ENCODE measurements at regions not wholly inside any gene's neighbourhood (a gene's known extent, or its start where the extent isn't known, plus 50 kb on each side); places are given as distances from the start of the nearest gene placed in this dataset.

- no peak overlapping the region for H3K4me3 ChIP-seq (ENCODE audit: low read depth in 2 of 2, low read length in 2 of 2)
- POLR2A ChIA-PET: no interaction called here
- CTCF ChIA-PET: no interaction called here
- no peaks in the 10 kb centered on the region for H3K9me3 ChIP-seq (ENCODE audit: control insufficient read depth, insufficient read depth, low read depth, low read length)
- TF ChIP-seq, protein P1, sequence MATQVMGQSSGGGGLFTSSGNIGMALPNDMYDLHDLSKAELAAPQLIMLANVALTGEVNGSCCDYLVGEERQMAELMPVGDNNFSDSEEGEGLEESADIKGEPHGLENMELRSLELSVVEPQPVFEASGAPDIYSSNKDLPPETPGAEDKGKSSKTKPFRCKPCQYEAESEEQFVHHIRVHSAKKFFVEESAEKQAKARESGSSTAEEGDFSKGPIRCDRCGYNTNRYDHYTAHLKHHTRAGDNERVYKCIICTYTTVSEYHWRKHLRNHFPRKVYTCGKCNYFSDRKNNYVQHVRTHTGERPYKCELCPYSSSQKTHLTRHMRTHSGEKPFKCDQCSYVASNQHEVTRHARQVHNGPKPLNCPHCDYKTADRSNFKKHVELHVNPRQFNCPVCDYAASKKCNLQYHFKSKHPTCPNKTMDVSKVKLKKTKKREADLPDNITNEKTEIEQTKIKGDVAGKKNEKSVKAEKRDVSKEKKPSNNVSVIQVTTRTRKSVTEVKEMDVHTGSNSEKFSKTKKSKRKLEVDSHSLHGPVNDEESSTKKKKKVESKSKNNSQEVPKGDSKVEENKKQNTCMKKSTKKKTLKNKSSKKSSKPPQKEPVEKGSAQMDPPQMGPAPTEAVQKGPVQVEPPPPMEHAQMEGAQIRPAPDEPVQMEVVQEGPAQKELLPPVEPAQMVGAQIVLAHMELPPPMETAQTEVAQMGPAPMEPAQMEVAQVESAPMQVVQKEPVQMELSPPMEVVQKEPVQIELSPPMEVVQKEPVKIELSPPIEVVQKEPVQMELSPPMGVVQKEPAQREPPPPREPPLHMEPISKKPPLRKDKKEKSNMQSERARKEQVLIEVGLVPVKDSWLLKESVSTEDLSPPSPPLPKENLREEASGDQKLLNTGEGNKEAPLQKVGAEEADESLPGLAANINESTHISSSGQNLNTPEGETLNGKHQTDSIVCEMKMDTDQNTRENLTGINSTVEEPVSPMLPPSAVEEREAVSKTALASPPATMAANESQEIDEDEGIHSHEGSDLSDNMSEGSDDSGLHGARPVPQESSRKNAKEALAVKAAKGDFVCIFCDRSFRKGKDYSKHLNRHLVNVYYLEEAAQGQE (IDR thresholded peaks at IDR 0.05; ENCODE audit: insufficient read depth in 1 of 2, low read depth in 2 of 2, low read length in 1 of 2): no peak
- TF ChIP-seq TCF7L2 (IDR thresholded peaks at IDR 0.05; ENCODE audit: low read depth, low read length) (no peak), SIN3A (IDR thresholded peaks at IDR 0.05; ENCODE audit: borderline replicate concordance, insufficient read depth, low read depth, low read length) (no peak), CTCF (IDR thresholded peaks at IDR 0.05) (no peak), POLR2AphosphoS5 (IDR thresholded peaks at IDR 0.05; ENCODE audit: low read depth, low read length) (no peak)
- no peaks in the 10 kb centered on the region for H3K36me3 ChIP-seq (ENCODE audit: control insufficient read depth, insufficient read depth, low read length)
- no peak for ATAC-seq
- intact Hi-C loops (cut with micrococcal nuclease; ENCODE audit: unreplicated experiment) (no loop called here), in situ Hi-C loops (cut with HindIII; ENCODE audit: low pct_unique_long_range_greater_than_20kb, low sequenced_read_pairs) (no loop called here)
- no peaks in the 10 kb centered on the region for H3K27me3 ChIP-seq (ENCODE audit: control insufficient read depth, insufficient read depth, low read length)
- DNase-seq (ENCODE audit: low read depth, low spot score): no peak
- no TSS peak for BruUV-seq (replicated peaks)
- H3K4me1 ChIP-seq (ENCODE audit: control insufficient read depth, insufficient read depth, low read length): no peaks in the 10 kb centered on the region
- no peak overlapping the region for H3K27ac ChIP-seq (ENCODE audit: low read length)
These were observed 646.6 kb downstream of the HACE1 start for GRCh38 chr6:104212977-104213668.

DNA sequence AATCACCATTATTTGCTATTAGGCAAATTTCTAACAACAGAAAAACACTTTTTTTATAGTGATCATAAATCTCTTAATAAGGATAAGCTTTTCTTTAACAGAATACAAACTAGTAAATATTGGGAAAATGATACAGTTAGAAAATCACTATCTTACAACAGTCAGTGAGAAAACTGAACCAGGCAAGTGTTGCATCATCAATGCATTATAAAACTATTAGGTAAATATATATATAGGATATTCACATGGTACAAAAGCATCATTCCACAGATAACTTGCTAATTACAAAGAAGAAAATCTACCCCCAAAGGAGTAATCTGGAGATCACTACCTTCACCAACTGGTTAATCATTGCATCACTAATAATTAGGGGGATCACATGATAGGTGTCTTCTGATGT lies 652.1 kb downstream of the HACE1 start:
- intact Hi-C loops (cut with micrococcal nuclease; ENCODE audit: unreplicated experiment): no loop called here
- in situ Hi-C loops (cut with HindIII; ENCODE audit: low pct_unique_long_range_greater_than_20kb, low sequenced_read_pairs): no loop called here
- no peak overlapping the region for H3K4me3 ChIP-seq (ENCODE audit: low read depth in 2 of 2, low read length in 2 of 2)
- no peaks in the 10 kb centered on the region for H3K4me1 ChIP-seq (ENCODE audit: control insufficient read depth, insufficient read depth, low read length)
- no TSS peak for BruUV-seq (replicated peaks)
- no peak for DNase-seq (ENCODE audit: low read depth, low spot score)
- TF ChIP-seq, protein P1 (IDR thresholded peaks at IDR 0.05; ENCODE audit: insufficient read depth in 1 of 2, low read depth in 2 of 2, low read length in 1 of 2): no peak
- TF ChIP-seq POLR2AphosphoS5 (IDR thresholded peaks at IDR 0.05; ENCODE audit: low read depth, low read length): no peak
- no peaks in the 10 kb centered on the region for H3K9me3 ChIP-seq (ENCODE audit: control insufficient read depth, insufficient read depth, low read depth, low read length)
- no peaks in the 10 kb centered on the region for H3K36me3 ChIP-seq (ENCODE audit: control insufficient read depth, insufficient read depth, low read length)
- CTCF ChIA-PET: no interaction called here
- no peaks in the 10 kb centered on the region for H3K27me3 ChIP-seq (ENCODE audit: control insufficient read depth, insufficient read depth, low read length)
- no peak for ATAC-seq
- POLR2A ChIA-PET: interaction anchor here (0.6 to 0.7 kb wide), 2 partner anchors 339 to 557 kb away, joined by 3 to 12 read pairs; no protein-coding TSS in a partner anchor
- no peak overlapping the region for H3K27ac ChIP-seq (ENCODE audit: low read length)

All from Panc1 (cell line).